ENCODE measurements at regions not wholly inside any gene's neighbourhood (a gene's known extent, or its start where the extent isn't known, plus 50 kb on each side); places are given as distances from the start of the nearest gene placed in this dataset.
"Not testable (repeated sequence)": the region's sequence is repeated elsewhere in the genome, so short reads cannot be mapped to it uniquely, and the experiment has no call there.

DNA sequence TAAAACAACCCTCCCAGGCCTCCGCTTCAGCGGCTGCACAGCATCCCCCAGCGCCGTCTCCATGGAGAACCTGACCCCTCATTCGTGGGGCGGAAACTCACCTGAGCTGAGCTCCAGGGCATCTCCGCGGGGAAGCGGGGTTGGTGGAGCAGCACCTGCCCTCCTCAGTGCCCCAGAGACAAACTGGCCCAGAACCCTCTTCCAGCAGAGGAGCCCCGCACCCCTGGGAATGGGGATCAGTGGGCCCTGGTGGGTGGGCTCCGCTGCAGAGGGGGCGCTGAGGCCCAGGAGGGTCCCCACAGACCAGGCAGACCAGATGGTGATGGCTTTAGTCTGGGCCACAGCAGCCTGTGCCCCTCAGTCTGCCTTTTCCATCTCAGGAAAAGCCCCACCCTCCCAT, 261.2 kb downstream of the ADGRD1 start:
- not testable (repeated sequence) for DNase-seq

- DNase-seq, result not testable (repeated sequence)
Observed at GRCh38 chr12:131216587-131216986, 262.9 kb downstream of the ADGRD1 start.

- no peak for DNase-seq
Observed at GRCh38 chr12:131217024-131217586, 263.4 kb downstream of the ADGRD1 start.

DNA sequence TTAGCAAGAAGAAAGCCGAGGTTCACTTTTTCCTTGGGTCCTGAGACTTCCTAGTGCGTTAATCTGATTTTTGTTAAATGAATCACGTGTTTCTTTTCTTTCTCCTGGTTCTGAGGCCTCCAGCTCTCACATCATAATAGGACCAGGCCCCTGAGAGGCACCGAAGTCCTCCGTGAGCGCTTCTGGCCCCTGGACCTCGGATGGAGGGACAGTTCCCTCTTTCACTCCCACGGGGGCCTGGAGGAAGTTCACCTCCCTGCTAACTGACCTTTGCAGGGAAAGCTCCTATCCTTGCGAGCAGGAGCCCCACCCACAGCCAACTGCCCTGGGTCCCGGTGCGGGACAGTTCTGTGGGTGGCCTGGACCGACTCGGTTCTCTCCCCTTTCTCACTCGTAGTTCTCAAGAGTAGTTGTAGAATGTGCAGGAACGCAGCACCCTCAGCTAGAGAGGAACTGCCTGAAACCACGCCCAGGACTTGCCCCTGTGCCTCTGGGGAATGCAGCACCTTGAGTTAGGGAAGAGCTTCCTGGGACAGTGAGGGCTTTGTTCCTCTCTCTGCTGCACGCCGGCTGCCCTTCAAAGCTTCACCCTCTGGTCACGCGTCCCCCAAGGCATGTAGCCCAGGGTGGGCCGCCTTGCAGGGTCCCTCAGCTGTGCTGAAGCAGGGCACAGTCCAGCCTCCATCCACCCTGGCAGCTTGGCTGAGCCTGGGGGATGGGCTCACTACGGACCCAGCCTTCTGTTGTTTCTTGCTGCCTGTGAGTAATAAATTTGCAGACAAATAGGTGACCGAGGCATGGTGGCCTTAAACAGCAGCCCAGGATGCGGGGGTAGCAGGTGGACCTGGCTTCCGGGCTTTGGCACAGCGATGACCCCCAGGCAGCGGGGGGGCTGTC, 264.6 kb downstream of the ADGRD1 start:
- no peak for DNase-seq

DNA sequence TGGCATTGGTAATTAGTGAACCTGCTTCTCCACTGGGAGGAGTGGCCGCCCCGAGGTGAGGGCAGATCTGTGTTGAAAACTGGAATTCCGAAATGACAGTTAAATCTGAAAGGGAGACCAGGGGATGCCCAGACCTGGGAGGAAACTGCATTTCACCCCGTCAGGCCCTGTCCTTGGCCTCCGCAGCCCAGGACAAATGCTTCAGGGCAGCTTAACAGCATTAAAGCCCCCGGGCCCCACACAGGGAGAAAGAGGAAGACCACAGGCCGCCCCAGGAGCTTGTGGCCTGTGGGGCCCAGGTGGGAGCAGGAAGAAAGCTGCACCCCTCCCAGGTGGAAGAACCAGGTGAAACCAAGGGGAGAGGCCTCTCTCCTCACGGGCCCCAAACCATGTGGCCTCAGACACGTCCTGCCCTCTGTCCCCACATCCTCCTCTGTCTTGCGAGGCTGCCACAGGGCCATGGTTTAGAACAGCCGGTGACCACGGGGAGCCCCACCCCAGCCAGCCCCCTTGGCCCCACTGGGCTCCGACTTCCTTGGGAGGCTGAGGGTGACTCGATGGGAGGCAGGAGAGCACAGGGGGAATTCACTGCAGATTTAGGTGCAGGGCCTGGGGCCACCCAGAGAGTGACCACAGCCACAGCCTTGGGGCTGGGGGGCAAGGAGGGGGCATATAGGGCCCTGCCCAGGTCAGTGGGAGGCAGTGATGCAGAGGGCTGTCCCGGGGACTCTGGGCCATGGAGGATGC, 265.4 kb downstream of the ADGRD1 start:
- no peak for DNase-seq

GRCh38 chr12:131219670-131220330, 266.1 kb downstream of the ADGRD1 start:
- DNase-seq, result no peak

- no peak for DNase-seq
Observed at GRCh38 chr12:131220331-131220685, 266.6 kb downstream of the ADGRD1 start.

DNA sequence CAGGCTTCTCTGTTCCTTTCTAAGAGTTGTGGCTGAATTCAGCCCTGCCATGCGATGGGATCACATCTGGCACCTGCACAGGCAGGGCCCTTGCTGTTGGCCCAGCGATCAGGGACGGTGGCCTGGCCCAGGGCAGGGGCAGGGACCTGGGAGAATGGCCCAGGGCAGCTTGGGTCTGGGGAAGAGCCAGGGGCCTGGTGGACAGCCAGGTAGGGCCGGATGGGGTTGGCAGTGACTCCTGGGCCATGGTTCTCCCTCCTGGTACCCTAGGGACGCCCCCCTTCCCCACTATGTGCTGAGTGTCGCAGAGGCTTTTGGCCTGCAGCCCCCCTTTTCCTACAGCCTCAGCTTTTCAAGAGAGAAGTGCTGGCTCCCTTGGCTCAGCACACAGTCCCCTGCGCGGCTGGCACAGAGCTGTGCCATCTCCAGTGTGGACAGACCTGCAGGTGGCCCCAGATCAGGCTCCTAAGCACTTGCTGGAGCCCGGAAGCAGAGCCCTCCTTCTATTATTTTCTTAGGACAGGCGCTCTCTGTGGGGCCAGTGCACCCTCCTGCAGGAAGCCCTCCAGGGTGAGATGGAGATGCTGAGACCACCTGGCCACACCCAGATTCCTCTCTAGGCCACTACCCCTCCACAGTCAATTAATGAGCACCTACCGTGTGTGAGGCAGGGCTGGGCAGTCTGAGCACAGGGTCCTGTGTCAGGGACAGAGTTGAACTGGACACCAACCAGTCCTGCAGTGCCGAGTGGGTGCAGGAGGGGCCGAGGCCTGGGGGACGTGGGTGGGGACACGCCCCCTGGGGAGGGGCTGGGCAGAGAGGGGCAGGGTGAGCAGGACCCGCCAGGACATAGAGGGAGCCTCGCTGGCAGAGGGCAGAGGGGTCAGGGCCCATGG, 267.6 kb downstream of the ADGRD1 start:
- DNase-seq, result no peak

- no peak for DNase-seq
Observed at GRCh38 chr12:131221957-131222328, 268.2 kb downstream of the ADGRD1 start.

DNA sequence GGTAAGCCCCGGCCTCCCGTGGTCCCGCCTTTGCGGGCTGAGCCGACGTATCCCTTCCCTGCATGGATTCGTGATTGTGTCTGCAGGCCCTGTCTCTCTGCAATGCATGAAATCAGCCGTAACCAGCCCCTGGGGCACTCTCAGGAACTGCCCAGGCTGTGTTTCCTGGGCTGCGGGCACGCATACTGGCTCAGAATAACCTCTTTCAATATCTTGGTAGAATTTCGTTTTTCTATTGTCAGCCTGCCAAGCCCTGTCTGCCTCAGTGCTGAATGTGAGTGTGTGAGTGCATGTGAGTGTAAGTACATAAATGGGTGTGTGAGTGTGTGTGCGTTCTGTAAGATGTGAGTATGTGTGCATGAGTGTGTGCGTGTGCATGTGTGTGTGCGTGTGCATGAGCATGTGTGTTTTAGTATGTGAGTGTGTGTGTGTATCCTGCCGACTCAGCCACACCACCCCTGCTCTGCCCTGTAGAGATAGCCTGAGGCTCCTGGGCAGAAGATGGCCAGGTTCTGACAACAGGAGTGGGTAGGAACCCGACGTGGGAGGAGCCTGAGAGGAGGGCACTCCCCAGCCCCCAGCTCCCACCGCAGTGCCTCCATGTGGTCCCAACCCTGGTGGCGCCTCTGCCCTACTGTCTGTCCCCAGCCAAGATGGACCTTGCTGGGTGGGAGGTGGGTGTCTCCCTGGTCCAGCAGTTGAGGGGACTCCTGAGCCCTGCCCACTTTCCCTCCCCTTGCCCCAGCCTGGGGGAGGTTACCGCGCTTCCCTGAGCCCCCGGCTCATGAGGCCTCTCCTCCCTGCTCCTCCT, 268.8 kb downstream of the ADGRD1 start:
- DNase-seq, result no peak

- no peak for DNase-seq
Observed at GRCh38 chr12:131223171-131223761, 269.6 kb downstream of the ADGRD1 start.

DNA sequence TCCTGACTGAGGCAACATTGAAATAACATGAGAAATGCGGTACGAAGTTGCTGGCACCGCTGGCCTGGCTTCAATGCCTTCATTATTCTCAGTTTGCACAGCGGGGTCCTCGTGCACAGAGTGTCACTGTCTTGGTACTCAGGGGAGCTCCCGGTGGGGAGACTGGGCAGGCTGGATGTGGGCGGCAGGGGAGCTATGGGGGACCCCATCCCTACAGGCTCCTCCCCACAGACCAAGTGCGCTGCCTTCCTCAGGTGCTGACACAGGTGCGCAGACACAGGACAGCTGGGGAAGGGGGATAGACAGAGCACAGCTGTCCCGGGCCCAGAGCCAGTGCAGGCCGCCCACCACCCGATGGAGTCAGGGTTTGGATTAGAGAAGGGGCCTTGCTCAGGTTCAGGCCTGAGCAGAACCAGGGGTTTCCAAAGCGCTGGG, 270.1 kb downstream of the ADGRD1 start:
- DNase-seq, result no peak

- DNase-seq, result not testable (repeated sequence)
Observed at GRCh38 chr12:131224226-131225065, 270.7 kb downstream of the ADGRD1 start.

DNA sequence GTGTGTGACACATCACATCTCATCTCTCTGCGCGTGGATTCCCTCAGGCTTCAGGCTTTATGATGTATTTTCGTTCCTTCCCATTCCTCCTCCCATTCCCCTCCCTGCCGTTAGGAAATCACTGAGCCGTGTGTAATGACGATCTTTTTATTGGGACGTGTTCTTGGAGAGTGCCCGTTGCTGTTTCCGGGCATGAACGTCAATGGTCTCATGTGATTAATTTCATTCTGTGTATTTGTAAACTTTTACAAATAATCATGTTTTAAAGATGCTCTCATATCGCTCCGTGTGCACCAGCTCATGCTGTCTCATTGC, 271.3 kb downstream of the ADGRD1 start:
- DNase-seq, result not testable (repeated sequence)

DNA sequence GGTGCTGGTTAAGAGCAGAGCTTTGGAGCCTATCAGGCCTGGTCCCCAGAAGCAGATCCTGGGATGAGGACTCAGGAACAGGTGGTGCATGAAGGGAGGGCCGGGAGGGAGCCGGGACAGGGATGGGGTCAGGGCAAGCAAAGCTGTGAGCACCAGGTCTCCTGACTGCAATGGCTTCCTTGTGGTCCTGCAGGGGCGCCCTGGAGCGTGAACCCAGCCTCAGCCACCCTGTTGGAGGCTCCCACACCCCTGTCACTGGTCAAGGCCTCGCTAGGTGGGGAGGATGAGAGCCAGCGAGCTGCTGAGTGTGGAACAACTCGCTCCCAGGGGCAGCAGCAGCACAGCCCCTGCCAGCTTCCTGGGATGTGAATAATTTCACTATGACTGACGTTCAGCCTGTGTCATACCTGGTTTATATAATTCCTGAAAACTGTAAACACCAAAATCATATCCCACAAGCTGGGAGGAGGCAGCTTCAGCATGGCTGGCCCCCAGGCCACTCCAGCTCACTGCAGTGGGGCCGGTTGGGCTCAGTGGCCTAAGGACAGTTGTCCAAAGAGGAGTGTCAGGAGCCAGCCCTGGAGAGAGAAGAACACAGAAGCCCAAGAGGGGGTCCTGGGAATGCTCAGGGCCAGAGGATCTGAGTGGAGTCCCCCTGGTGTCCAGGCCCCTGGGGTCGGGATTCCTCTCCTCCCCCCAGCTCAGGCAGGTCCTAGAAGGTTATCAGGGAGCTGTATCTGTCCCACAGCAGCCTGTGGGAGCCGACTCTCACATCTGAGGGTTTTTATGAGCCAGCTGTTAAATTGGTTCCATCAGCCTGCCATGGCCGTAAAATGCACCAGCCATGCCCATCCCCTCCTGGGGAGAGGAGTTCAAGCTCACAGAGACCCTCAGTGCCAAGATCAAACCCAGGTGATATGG, 272.9 kb downstream of the ADGRD1 start:
- no peak for DNase-seq

- not testable (repeated sequence) for DNase-seq
Observed at GRCh38 chr12:131227641-131228040, 273.9 kb downstream of the ADGRD1 start.

DNA sequence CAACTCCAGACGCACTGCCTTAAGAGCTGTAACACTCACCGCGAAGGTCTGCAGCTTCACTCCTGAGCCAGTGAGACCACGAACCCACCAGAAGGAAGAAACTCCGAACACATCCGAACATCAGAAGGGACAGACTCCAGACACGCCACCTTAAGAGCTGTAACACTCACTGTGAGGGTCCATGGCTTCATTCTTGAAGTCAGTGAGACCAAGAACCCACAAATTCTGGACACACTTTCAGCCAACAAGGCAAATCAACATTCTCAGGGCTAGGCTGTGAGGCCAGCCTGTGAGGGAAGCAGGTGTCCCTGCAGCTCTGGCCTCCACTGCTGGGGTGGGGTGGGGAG, 275.3 kb downstream of the ADGRD1 start:
- DNase-seq, result not testable (repeated sequence)

DNA sequence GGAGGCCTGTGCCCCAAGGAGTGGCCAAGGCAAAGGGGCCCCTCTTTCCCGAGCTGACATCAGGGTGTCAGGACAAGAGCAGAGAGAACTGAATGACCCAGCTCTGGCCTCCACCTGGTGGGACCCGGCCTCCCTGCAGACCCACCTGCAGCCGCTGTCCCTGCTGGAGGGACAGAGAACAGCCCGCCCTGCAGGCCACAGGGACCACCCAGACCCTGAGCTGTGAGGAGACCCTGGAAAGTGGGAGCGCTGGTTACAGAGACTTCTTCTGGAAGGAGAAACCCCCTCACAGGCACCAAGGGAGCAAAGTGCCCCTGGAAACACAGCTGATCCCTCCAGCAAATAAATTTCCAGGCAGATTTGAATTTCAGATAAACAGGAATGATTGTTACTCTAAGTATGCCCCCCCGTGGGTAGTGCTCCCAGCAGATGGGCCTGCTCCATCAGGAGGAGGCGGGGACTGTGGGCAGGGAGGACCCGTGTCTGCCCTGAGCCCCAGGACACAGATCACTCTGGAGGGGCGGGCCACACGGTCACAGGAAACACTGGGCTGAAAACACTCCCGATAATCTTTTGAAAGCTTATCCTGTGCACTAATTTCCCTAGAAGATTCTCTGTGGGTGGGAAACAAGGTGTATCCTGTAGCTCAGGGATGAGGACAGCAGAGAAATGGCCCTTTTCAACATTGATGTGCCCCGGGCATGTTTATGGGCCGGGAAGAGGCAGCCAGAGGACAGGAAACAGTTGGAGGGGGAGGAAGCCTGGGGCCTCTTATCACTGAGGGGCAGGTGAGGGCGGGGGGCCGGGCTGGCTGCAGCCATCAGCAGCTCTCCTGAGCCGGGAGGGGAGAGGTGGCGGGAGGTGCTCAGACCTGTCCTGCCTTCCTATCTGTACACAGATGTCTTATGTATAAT, 276.0 kb downstream of the ADGRD1 start:
- no peak for DNase-seq
